T follicular helper cell (primary cell): ENCODE measurements at regions not wholly inside any gene's neighbourhood (a gene's known extent, or its start where the extent isn't known, plus 50 kb on each side); places are given as distances from the start of the nearest gene placed in this dataset.
A peak's percentile ranks its signal among the peaks of the same experiment; 100 is the strongest.

Experiments
- DNase-seq: peaks from one replicate; pipeline ENCODE4 v3.0.0-alpha.2; 2020; ENCODE audit warnings: low read depth

DNA sequence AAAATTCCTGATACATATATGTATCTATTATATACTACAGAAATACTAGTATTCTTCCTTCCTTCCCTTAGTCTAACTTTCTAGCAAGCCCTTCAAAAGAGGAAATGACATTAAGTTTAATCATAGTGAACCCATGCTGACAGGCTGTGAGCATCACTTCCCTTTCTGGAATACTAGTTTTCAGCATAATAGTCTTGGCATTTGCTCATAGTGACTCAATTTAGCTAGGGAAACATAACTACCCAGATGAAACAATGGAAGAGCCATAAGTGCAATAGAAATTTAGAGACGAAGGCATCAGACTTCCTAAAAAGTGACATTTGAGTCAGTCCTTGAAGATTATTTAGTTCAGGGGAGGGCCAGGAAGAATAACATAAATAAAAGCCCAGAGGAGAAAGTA lies 184.5 kb upstream of the CRY1 start:
- DNase-seq = no peak

DNA sequence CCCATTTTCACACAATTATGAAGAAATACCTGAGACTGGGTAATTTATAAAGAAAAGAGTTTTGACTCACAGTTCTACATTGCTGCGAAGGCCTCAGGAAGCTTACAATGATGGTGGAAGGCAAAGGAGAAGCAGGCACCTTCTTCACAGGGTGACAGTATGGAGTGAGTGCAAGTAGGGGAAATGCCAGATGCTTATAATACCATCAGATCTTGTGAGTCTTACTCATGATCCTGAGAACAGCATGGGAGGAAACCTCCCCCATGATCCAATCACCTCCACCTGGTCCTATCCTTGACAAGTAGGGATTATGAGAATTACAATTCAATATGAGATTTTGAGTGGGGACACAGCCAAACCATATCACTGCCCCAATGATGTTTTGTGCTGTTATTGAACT lies 189.3 kb upstream of the CRY1 start:
- DNase-seq = no peak

DNA sequence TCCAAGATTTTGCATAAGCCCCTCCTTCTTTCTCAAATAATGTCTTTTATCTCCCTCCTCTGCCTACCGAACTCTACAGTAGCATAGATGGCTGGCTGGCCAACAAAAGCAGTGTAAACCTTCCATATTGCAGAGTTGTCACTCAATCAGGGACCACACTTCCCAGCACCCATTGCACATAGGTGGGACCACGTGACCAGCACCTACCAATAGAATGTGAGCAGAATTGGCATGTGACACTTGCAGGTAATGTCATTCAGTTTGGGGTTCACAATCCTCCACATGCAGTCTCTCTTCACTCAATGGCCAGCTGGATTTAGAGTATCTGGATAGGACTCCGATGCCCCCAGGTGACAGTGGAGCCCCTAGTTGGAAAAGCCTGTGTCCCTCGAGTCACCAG lies 190.3 kb upstream of the CRY1 start:
- no peak for DNase-seq

DNA sequence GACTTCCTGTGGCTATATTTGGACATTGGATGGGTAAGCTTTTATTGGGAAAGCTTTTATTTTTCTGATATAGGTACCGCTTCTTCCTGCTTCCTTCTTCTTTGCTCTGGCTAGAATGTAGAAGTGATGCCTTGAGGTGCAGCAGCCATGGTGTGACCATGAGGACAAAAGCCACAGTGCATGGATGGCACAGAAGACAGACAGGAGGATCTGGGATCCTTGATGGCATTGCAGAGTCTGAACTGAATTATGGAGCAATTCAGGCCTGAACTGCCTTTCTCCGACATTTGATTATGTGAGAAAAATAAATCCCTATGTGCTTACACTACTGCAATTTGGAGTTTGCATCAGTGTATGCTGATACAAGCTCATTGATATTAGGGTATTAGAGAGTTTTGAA lies 191.3 kb upstream of the CRY1 start:
- no peak for DNase-seq

DNA sequence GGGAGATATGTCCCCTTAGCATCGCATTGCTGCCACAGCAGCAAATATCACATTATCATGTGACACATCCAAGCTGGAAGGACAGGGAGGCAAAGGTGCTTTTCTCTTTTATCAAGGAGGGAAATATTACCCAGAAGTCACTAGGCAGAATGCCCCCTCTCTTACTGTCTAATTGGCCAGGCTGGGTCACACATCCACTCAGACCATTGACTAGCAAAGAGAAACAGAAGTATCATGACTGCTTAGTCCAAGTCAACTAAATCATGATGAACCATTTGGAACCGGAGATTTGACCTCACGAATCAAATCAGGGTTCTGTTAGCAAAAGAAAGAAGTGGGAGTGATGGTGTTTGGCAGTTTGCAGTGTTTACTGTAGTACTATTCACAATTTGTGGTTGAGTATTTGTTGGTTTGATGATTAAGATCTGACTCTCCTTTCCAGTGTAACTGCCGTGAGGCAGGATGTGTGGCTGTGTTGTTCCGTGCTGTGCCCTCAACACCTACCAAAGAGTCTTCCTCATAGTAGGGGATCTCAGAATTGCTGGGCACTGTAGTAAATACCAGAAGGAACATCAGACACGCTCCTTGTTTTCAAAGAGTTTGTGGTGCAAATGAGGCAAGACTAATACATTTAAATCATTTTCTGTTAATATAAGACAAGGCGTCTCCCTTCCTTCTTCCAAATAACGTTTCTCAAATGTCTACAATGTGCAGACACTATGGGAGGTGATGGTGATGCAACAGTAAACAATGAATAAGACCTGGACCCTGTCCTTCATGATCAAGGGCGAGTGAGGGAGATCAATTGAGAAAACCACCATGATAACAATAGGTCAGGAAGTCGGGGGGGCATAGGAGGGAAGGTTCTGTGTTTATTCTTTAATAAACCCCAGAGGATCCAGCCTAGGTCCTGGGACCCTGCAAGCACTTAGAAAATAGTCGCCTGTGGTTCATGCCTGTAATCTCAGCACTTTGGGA lies 194.4 kb upstream of the CRY1 start:
- no peak for DNase-seq

DNA sequence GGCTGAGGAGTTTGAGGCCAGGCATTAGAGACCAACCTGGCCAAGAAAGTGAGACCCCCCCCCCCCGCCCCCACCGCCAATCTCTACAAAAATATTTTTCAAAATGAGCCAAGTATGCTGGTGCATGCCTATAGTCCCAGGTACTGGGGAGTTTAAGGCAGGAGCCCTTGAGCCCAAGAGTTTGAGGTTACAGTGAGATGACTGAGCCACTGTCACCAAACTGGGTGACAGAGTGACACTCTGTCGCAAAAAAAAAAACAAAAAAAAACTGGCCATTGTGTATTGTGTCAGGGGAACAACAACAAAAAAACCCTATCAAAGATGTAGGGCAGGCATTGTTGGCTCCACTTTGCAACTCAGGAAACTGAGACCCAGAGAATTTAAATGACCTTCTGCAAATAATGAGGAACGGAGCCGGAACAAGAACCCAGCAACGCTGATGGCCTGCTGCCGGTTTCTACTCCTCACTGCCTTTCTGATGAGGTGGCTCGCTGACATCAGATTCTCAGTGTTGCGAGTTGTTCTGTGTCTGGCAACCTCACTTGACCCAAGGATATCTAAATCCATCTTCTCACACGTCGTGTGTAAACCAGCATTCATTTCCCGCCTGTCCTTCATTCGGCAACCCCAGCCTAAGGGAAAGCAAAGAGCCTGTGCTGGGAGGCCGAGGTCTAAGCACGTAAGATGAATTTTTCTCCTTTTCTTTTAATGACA lies 195.2 kb upstream of the CRY1 start:
- no peak for DNase-seq

DNA sequence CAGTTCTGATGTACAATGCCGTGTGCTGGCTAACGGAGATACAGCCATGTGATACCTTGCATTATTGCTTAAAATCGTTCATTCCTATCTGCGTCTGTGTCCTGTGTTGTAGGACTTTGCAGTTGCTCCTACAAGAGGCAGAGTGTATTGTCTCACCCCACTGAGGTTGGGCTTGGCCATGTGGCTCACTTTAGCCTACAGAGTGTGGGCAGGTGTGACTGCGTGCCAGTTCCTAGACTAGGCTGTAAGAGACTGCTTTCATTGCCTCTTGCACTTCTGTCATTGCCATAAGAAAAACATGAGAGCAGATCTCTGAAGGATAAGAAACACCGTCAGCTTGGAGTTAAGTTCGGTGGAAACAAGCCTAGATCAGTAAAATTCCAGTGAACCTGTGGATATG lies 197.7 kb upstream of the CRY1 start:
- DNase-seq = no peak

DNA sequence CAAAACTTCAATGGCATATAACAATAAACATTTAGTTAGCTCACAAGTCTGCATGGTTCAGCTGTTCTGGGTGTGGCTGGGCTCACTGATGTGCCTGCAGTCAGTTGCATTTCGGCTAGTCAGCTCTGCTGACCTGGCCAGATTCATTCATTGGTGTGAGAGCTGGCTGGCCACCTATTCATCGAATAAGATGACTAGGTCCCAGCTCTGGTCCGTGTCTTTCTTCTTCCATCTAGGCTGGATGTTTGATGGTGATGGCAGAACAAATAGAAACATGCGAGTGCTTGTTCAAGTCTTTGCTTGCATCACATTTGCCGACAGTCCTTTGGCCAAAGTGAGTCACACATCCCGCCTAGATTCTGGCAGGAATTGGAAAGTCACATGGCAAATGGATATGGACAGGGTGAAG lies 203.3 kb upstream of the CRY1 start:
- no peak for DNase-seq

DNA sequence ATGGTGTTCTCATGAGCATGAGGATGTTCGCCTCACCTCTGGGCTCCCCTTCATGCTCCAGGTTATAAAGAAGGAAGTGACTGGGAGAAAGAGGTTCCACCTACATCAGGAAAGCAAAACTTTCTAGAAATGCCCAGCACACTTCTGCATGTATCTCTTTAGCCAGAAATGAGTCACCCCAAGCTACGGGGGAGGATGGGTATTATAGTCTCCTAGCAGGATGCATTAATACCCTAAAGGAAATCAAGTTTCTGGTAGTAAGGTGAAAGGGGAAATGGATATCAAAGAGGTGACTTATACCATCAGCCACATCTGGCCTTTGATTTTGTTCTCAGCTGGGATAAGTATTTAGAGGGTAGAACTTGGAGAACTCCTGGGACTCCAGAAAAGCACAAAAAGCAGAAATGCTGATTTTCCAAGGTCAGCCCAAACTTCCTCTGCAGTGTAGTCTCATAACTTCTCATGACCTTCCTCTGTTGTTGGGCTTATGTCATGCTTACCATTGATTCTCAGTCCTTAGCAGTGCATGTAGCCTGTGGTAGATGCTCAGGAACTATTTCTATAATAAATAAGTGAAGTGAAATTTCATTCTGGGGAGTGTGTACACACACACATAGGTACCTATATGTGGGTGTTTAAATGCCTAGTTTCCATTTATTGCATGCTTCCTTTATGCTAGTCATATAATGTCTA lies 209.4 kb upstream of the CRY1 start:
- no peak for DNase-seq

DNA sequence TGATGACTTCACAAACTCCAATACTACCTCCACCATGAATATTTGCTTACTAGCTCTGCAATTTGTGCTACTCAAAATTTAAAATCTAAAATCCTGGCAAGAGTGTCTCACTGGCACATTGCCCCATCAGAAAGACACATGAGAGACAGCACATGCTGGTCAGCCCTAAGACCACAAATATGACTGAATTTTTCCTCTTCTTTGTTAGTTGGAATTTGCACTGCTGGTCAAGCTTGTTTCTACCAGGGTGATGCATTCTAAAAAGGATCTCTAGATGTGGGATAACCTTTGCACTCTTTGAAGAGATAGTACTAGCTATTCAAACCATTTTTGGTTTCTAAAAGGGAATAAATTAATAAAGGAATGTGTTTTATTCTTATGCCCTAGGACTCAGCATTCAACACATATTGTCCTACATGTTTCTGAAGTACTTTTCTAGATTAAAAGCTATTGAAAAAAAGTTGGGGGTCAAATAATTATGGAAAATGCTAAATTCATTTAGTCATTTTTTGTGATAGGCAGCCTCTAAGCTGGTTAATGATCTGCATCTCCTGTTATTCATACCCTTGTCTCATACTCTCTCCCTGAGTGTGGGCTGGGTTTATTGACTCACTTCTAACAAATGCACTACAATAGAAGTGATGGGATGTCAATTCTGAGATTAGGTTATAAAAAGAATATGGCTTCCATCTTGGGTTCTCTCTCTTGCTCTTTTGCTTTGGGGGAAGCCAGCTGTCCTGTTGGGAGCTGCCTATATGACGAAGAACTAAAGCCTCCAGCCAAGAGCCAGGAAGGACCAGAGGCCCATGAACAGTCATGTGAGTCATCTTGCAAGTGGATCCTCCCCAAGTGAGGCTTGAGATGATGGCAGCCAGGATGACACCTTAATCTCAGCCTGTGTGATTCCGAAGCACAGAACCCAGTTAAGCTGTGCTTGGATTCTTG lies 211.5 kb upstream of the CRY1 start:
- no peak for DNase-seq

DNA sequence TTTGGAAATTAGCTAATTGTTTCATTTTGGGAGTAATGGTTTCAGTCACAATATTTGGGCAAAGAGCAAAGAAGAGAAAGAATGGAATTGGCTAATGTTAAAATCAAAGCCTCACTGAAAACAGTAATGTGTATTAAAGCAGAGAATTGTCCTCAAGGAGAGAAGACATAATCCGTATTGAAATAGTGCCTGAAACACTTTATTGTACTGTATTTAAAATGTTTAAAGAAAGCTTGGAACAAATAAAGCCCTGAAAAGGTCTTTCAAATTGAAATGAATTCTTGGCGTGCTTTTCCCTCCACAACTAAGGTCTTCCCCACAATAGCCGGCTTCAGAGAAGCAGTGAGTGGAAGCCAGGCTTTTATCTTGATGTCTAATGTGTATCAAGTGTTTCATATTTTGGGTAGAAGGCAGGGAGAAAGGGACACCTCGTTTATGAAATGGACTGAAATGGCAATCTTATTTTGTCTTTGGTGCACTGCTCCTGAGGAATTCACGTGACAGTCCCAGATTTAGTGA lies 212.9 kb upstream of the CRY1 start:
- no peak for DNase-seq

DNA sequence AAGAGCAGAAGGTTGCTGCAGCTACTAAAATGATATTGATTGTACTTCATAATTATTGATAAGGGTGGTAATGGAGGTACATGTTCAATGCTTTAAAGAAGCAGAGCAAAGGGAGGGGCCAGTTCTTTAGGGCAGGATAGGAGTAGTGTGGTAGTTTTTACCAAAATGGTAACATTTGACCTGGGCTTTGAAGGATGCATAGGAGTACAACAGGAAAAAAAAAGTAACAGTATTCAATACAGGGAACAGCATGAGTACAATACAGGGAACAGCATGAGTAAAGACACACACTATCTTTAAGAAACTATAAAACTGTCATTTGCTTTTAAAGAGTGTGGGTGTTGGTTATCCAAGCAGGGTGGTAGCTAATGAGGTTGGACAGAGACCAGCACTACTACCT lies 215.0 kb upstream of the CRY1 start:
- DNase-seq = no peak

DNA sequence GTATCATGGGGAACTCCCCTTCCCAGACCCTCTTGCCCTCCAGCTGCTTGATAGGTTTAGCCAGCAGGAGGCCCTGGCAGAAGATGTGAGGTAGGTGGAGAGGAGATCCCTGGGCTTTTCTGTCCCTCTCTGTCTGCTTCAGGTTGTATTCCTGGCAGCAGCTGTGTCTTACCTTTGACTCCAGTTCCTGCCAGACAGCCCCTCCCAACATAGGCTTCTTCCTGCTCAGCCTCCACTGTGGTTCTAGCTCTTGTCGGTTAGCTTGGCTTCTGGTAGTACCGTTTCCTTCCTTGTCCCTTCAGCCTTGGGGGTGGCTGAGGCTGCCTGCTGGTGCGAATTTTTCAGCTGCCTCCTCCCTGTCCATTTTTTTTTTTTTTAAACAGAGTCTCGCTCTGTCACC lies 215.7 kb upstream of the CRY1 start:
- no peak for DNase-seq

DNA sequence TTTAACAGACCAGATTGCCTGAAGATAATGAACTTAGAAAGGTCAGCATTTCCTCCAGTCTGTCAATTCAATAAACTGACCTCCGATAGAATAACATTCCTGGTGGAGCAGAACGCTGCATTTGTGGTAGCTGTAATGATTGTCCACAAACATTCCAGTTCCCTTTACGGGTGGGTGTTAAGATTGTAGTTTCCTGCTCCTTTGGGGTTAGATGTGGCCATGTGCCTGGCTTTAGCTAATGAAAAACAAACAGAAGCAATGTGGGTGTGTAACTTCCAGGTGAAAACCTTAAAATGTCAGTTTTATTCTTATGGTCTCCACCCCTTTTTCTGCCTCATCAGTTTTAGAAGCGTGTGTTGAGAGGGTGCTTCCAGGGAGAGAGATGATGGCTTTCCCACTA lies 217.3 kb upstream of the CRY1 start:
- DNase-seq = no peak

DNA sequence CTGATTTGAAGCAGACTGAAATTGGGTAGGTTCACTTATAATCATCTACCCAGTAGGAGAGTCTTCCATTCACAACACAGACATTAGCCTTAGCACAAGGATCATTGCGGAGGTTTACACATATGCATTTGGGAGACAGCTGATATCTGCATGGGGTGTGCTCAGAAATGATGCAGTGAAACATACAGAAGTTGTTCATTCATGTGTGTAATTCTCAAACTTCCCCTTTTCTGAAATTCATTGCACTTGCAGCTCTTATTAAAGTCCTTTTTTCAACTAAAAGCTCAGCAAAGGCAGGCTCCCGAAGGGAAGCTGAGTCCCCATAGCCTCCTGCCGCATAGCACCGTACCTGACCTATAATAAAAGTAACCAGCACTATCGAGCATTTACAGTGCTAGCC lies 218.3 kb upstream of the CRY1 start:
- DNase-seq = no peak

DNA sequence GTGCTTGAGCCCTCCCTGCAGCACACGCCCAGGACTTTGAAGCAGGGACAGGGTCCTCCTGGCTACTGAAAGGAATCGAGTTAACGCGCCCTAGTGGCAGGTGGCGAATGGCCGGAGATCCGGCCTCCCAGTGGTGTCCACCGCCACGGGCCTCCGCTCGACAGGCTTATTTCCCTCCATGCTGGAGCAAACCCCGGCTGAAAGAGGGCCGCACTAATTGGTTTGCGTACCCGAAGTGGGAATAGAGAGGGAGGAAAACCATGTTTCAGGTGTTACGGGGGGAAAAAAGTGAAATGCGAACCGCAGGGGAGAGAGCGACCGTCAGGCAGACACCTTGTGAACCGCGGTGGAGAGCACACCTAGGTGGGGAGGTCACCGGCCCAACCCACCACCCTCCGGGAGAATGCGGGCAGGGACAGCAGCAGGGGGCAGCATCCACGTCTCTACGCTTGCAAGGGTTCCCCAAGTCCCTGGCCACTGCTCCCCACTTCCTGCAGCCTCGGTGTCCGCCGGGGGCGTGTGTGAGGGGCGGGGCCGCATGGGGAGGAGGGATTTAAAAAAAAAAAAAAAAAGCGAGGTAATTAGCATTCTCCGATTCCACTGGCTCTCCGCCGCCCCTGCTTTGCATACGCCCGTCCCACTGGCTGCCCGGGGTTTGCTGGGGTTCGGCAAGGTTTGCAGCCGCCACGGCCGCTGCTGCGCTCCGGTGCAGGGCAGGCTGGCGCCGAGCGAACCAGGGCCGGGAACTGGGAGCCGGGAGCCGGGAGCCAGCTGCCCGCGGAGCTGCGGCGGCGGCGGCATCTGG lies 224.6 kb upstream of the CRY1 start:
- peak; percentile 78 for DNase-seq

DNA sequence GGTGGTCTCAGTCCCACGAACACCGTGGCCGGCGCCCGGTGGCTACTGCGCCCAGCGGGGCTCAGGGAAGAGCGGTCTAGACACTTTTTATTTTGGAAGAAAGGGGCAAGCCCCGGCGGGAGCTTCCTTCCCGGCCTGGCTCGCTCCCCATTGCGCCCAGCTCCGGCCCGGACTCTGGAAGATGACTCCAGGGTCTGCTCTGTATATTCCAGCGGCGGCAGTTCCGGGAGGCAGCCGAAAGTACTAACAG lies 225.1 kb upstream of the CRY1 start:
- no peak for DNase-seq

DNA sequence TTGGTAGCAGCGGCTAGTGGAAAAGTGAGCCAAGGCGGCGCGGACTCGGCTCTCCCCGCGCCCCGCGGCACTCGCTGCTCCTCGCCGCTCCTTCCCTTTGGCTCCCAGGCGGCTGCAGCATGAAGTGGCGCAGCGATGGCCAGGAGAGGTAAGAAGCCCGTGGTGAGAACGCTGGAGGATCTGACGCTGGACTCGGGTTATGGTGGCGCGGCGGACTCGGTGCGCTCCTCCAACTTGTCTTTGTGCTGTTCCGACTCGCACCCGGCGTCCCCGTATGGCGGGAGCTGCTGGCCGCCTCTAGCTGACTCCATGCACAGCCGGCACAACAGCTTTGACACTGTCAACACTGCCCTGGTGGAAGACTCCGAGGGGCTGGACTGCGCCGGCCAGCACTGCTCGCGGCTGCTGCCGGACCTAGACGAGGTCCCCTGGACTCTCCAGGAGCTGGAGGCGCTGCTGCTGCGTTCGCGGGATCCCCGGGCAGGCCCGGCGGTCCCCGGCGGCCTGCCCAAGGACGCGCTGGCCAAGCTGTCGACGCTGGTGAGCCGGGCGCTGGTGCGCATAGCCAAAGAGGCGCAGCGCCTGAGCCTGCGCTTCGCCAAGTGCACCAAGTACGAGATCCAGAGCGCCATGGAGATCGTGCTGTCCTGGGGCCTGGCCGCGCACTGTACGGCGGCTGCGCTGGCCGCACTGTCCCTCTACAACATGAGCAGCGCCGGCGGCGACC lies 225.6 kb upstream of the CRY1 start:
- no peak for DNase-seq

DNA sequence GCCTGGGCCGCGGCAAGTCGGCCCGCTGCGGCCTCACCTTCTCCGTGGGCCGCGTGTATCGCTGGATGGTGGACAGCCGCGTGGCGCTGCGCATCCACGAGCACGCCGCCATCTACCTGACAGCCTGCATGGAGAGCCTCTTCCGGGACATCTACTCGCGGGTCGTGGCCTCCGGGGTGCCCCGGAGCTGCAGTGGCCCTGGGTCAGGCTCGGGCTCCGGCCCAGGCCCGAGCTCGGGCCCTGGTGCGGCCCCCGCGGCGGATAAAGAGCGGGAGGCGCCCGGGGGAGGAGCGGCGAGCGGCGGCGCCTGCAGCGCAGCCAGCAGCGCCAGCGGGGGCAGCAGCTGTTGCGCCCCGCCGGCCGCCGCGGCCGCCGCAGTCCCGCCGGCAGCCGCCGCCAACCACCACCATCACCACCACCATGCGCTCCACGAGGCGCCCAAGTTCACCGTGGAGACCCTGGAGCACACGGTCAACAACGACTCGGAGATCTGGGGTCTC lies 226.2 kb upstream of the CRY1 start:
- no peak for DNase-seq
